ENCODE measurements at regions not wholly inside any gene's neighbourhood (a gene's known extent, or its start where the extent isn't known, plus 50 kb on each side); places are given as distances from the start of the nearest gene placed in this dataset.
"Not testable (repeated sequence)": the region's sequence is repeated elsewhere in the genome, so short reads cannot be mapped to it uniquely, and the experiment has no call there.

GRCh38 chr5:12193536-12193935 is 289.3 kb upstream of the CTNND2 start:
- FAIRE-seq: no peak

- FAIRE-seq: no peak
Measured at GRCh38 chr5:12183003-12183402, 278.8 kb upstream of the CTNND2 start.

GRCh38 chr5:12177851-12178250 is 273.6 kb upstream of the CTNND2 start:
- no peak for FAIRE-seq

DNA sequence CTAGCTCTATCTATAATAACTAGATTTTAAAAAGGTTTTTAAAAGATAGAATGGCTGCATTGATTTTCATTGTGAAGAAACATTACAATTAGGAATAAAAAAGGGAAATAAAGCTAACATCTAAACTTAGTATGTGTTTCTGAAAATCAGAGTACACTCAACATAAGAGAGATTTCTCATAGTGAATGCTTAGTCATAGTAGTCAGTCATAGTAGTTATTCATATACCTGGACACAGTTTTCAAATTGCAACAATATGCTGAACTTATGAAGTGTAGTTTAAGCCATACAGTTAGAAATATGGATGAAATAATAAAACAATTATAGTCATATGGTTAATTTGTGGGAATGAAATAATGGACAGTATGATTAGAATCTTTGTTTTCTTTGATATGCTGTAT is 273.0 kb upstream of the CTNND2 start:
- no peak for FAIRE-seq

DNA sequence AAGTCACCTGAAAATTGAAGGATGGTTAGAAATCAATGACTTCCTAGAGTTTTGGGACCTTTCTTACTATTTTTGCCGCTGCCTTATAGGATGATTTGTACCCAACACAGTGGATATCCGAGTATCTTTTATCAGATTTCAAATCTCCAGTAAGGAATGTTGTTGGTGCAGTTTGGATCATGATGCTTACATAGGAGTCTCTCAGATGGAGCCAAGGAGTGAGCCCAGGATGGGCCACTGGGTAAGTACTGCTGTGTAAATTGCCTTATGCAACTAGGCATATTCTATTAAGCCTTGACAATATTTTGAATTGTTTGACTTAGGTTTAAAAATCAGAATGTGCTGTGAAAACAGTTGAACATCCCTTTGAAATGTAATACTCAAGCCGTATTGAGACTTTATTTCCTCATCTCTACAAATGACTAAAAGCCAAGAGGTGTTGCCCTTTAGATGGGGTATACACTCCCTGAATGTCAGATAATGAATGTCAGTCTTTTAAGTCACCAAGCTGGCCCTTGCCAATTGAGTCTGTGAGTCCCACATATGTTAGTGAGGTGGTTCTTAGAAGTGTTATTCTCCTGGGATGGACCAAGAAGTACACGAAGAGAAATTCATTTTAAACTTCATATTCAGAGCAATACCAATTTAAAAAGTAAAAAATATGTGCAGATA is 271.8 kb upstream of the CTNND2 start:
- no peak for FAIRE-seq

- FAIRE-seq: no peak
Measured at GRCh38 chr5:12174734-12175133, 270.5 kb upstream of the CTNND2 start.

DNA sequence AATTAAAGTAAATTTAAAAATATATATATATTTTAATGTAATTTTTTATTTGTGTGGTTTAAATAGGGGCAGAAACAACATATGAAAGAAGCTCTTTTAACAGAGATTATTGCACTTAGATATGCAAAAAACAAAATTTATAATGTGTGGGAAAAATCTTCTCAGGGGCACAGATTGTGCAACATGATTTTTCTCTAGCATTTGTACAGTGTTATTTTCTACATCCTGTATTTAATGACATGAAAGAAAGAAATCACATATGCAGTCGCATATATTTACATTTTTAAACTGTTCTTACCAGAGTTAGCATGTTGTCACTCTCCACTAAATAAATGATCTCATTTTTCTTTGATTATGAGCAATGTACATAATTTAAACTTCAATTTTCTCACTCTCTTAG is 265.3 kb upstream of the CTNND2 start:
- no peak for FAIRE-seq

- no peak for FAIRE-seq
Measured at GRCh38 chr5:12162863-12163262, 258.6 kb upstream of the CTNND2 start.

- no peak for FAIRE-seq
Measured at GRCh38 chr5:12147513-12147912, 243.3 kb upstream of the CTNND2 start.

GRCh38 chr5:12141496-12141895 is 237.2 kb upstream of the CTNND2 start:
- no peak for FAIRE-seq

GRCh38 chr5:12133520-12133919 is 229.3 kb upstream of the CTNND2 start:
- FAIRE-seq: no peak

DNA sequence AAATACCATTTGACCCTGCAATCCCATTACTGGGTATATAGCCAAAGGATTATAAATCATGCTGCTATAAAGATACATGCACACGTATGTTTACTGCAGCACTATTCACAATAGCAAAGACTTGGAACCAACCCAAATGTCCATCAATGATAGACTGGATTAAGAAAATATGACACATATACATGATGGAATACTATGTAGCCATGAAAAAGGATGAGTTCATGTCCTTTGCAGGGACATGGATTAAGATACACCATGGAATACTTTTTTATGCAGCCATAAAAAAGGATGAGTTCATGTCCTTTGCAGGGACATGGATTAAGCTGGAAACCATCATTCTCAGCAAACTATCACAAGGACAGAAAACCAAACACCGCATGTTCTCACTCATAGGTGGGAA is 226.8 kb upstream of the CTNND2 start:
- FAIRE-seq: not testable (repeated sequence)

- FAIRE-seq: no peak
Measured at GRCh38 chr5:12125895-12126294, 221.6 kb upstream of the CTNND2 start.

GRCh38 chr5:12119657-12120056 is 215.4 kb upstream of the CTNND2 start:
- no peak for FAIRE-seq

DNA sequence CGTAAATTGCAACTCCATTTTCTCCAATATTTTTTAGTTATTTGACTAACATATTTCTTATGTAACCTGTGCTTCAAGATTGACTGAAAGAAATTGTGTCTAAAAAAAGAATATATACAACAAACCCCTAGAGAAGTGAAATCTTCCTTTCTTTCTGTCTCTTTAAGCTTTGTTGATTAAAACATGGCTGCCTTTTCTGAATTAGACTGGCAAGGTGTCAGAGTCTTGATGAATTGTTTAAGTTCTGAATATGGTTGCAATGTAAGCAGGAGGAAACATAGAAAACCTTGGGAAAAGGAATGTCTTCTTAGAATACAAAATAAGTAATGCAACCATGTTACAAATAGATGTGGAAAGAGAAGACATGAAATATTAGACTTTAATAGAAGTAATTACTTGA is 209.8 kb upstream of the CTNND2 start:
- no peak for FAIRE-seq

DNA sequence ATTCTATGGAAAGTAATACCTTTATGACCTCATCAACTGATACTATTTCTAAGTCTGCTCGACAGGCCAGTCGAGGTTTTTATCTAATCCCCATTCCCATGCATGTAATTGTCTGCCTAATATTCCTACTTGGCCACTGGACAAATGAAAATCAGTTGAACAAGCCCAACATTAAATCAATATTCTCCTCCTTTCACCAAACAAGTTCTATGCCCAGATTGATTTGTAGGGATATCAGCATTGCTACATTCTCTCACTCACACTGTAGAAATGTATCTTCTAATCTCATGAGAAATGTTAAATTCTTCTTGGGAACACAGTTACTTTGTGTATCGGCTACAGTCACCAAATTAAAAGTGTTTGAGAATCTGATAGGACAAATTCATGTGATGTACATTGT is 208.8 kb upstream of the CTNND2 start:
- no peak for FAIRE-seq

DNA sequence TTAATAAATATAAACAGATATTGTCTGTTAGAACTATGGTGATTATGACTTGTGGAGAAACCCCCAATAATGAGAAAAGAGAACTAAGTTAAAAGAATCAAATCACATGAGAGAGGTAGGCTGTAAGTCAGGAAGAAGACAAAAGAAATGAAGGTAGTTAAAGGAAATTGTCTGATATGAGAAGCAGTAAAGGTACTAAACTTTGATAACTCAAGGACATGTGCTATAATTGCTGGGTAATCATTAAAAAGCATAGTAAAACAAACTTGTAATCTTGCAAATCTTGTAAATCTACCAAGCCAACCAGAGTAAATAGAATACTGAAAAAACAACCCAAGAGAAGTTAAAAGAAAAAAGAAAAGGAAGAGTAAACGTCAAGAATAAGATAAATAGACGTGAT is 207.0 kb upstream of the CTNND2 start:
- FAIRE-seq: no peak

DNA sequence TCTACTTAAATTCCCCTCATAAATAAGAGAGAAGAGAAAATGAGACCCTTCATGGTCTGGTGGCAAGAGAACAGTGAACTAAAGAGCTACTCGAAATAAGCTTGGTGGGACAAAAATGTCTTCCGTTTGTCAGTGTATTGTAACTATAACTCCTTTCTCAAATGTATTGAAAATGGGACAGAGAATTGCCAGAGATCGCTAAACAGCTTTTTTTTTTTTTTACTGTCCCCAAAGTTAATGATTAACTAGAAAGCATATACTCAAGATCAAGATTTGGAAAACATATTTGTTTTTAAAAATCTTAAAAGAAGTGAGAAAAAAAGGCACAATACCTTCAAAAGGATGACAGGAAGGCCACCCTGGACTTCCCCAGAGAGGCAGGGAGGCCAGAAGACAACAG is 206.4 kb upstream of the CTNND2 start:
- no peak for FAIRE-seq

- no peak for FAIRE-seq
Measured at GRCh38 chr5:12109075-12109688, 204.9 kb upstream of the CTNND2 start.

- no peak for FAIRE-seq
Measured at GRCh38 chr5:12102151-12102550, 197.9 kb upstream of the CTNND2 start.

DNA sequence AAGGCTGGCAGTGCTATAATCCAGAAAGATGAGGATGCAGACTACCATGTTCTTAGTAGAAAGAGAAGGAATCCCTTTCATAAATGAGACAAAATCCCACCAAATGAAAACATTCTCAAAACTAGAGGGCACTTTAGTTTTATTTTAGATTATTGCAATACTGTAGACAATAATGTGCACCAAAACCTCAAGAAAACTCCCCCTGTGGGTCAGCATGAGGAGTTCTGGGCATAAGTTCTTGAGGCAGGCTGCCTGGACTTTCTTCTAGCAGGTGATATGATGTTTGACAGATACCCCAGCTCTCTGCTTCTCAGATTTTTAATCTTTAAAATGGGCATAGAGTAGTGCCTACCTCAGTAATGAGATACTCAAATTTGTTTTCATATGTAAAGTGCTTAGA is 196.3 kb upstream of the CTNND2 start:
- no peak for FAIRE-seq

- FAIRE-seq: no peak
Measured at GRCh38 chr5:12099296-12099695, 195.1 kb upstream of the CTNND2 start.

DNA sequence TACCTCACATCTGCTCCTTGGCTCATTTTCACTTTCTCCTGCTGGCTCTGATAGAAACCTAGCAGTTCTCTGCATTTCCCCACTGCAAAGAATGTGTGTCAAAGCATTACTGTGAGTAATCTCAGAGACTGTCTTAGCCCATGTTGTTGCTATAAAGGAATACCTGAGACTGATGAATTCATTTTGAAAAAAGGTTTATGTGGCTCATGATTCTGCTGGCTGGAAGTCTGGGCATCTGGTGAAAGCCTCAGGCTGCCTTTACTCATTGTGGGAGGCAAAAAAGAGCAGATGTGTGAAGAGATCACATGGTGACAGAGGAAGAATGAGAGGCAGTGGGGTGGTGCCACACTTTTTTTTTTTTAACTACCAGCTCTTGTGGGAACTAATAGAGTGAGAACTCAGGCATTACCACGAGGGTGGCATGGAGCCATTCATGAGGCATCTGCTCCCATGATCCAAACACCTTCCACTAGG is 191.6 kb upstream of the CTNND2 start:
- no peak for FAIRE-seq

- FAIRE-seq: no peak
Measured at GRCh38 chr5:12093586-12093985, 189.3 kb upstream of the CTNND2 start.

DNA sequence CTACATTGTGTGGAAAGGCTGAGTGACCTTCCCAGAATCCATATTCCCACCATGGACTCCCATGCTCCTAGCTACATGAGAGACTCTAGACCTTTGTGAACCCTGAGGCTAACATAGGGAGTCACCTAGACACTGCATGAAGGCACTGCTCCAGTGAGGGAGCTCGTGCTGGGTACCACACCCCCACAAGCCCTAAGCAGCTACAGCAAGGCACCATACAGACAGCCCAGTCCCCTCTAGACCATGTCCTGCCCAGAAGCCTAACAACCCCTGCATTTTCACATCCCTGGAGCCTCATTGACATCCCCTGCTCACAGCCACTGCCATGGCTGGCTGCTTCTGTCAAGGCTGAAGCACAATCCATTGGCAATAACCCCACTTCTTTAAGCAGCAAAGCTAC is 176.5 kb upstream of the CTNND2 start:
- no peak for FAIRE-seq
